ENCODE measurements at regions not wholly inside any gene's neighbourhood (a gene's known extent, or its start where the extent isn't known, plus 50 kb on each side); places are given as distances from the start of the nearest gene placed in this dataset.
"Not testable (repeated sequence)": the region's sequence is repeated elsewhere in the genome, so short reads cannot be mapped to it uniquely, and the experiment has no call there.

DNA sequence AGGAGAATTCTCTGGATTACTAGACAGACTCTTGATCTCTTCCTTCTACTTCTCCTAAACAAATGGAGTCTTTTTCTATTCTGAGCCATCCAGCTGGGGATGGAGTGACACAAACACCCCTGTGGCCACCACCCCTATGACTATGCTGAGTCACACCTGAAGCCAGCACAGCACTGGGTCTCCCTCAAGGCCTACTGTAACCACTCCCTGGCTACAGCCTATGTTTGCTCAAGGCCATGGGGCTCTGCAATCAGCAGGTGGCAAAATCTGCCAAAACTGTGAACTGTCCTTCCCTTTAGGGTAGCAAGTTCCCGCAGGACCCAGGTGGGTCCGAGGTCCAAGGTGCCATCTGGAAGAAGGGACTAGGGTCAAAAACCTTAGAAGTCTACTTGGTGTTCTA is 132.3 kb downstream of the TINAG start:
- no peak for DNase-seq

DNA sequence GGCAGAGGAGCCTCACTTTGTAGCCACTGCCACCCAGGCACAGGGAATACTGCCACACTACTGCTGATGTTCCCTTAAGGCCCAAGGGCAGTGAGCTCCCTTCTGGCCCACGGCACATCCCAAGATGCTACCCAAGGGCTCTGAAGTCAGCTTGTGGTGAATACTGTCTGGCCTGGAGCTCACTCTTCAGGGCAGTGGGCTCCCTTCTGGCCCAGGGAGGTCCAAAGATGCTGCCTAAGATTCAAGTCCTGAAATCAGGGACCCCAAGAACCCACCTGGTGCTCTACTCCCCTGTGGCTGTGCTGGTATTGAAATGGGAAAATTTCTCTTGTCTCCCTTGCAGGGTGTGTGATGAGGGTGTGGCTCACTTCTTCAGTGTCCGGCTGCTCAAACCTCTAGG is 132.8 kb downstream of the TINAG start:
- DNase-seq = no peak

DNA sequence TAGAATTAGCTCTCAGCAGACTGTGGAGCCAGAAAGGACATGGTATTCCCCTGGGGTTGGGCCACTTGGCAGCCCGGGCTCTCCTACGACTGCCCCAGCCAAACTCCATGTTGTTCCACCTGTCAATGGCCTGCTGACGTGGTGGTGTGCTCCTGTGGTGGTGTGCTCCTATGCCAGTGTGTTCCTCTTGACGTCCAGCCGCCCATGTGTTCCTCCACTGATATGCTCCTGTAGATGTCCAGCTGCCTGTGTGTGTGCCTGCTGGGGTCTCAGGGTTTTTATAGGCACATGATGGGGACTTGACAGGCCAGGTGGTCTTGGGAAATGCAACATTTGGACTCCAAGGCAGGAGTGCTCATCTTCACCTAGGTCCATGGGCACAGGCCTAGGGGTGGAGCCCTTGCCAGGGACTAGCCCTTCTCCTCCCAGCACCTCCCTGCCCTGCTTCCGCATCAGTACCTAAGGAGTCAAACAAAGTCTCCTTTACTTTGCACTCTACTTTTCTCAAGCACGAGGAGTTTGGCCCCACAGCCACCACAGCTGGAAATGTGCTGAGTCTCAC is 133.5 kb downstream of the TINAG start:
- DNase-seq = no peak

DNA sequence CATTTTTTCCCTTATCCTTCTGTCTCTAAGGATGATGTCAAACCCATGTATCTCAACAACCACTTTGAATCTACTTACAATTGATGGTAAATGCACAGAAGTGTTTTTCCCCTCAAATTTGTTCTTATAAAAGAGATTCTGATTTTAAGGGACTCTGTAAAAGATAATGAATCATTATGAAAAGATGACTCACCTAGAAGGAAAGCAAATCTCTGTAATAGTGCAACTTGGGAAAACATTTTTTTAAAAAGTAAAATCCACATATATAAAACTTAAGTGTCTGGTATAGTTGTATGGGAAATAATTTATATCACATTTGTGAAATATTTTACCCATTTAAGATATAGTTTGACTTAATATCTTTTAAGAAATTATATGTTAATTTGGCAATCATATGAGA is 137.0 kb downstream of the TINAG start:
- no peak for DNase-seq

DNA sequence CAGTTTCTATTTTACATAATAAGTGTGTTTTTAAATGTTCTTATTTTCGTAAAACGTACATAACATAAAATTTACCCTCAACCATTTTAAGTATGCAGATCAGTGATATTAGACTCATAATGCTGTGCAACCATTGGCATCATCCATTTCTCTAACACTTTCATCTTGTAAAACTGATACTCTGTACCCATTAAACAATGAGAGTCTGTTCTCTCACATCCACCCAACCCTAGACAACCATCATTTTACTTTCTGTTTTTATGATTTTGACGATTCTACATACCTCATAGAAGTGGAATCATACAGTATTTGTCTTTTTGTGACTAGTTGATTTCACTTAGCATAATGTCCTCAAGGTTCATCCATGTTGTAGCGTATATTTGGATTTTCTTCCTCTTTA is 140.4 kb downstream of the TINAG start:
- no peak for DNase-seq

DNA sequence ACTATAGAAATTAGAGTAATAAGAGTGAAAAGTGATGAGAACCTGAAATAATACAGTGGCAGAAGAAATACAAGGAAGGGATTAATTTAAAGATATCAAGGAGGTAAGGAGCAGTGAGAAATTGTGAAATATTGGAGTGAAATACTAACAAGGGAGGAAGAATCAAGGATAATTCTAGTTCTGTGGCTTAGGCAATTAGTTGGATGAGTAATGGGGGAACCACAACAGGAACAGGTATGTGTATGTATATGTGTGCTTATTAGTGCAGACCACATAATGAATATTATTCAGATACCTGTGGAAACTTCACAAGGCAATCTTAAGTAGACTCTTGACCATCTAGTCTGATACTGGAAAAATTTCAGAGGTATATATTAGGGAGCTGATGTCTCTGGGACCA is 143.3 kb downstream of the TINAG start:
- no peak for DNase-seq

DNA sequence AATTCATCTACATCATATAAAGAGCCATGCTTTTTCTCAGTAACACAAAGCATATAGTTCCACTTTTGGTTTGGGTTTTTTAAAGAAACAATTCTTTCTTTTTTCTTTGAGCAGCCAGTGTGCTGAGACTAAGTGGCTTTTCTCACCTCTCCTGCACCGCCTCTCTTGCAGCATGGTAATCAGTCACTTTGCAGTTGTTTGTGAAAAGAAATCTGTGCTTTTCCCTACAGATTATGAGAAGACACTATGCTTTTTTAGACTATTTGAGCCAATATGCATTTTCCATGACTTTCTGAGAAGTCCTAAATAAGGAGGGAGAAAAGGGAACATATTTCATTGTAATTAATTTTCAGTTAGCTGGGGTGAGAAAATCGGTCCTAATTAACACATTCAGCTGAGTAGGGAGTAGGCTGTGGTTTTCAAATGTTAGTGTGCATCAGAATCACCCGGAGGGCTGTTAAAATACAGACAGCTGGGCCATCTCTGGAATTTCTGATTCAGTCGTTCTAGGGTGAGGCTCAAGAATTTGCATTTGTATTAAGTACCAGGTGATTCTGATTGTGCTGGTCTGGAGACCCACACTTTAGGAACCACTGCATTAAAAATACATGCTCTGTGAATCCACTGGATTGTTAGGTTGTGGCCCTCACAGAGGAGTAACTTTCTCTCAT is 155.2 kb downstream of the TINAG start:
- no peak for DNase-seq

DNA sequence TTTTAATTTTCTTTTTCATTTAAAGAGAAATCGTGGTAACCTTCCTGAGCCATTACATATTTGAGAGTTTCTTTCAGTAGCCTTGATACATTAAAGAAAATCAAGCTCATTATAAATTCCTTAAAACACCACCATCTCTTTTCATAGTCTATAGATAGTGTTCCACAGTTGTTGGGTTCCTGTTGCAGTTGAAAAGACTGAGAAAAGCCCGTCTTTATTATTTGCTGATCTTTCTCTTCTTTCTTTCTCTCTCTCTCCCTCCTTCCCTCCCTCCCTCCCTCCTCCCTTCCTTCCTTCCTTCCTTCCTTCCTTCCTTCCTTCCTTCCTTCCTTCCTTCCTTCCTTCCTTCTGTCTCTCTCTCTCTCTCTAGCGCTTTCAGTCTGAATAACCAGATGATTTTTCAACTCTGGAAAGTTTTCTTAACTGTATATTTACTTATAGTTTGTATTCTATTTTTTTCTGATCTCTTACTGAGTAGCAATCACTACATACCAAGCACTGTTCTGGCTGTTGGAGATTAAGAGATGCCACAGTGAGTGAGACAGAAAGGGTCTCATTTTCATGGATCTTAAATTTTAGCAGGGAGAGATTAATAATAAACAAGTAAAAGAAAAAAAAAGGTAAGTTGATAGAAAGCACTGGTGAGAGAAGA is 157.5 kb downstream of the TINAG start:
- DNase-seq = no peak

DNA sequence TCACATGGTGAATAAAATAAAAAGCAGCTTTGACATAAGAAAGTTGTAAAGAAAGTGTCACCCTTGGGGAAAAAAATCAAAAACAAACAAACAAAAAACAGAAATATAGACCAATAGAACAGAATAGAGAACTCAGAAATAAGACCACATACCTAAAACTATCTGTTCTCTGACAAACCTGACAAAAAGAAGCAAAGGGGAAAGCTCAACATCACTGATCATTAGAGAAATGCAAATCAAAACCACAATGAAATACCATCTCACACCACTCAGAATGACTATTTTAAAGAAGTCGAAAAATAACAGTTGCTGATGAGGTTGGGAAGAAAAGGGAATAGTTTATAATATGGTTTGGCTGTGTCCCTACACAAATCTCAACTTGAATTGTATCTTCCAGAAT is 159.1 kb downstream of the TINAG start:
- DNase-seq = no peak

DNA sequence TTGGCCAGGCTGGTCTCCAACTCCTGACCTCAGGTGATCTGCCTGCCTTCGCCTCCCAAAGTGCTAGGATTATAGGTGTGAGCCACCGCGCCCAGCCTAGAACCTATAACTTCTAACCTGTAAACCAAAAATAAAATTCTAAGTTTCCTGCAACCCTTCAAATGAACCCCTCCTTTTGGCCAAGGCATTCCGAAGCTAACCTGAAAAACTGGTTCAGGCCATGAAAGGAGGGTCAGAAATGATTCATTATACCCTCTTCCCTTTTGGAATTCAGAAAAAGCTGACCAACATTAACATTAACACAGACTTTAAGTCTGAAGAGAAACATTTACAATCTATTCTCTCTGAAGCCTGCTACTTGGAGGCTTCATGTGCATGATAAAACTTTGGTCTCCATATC is 165.1 kb downstream of the TINAG start:
- DNase-seq = no peak

DNA sequence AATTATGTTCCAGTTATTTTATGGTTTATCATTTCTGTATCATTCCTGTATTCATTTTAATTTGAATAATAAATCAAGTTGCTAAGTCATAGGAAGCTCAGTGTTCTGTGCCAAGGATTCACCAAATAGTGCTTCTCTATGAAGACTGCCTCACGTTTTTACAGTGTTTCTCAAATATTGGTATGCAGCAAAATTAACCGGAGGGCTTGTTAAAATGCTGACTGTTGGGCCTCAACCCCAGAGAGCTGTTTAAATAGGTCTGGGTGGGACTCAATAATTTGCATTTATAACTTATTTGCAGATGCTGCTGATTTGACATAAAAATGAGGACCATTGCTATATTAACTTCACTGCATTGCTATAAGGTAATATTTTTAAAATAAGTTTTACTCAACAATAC is 166.7 kb downstream of the TINAG start:
- no peak for DNase-seq

DNA sequence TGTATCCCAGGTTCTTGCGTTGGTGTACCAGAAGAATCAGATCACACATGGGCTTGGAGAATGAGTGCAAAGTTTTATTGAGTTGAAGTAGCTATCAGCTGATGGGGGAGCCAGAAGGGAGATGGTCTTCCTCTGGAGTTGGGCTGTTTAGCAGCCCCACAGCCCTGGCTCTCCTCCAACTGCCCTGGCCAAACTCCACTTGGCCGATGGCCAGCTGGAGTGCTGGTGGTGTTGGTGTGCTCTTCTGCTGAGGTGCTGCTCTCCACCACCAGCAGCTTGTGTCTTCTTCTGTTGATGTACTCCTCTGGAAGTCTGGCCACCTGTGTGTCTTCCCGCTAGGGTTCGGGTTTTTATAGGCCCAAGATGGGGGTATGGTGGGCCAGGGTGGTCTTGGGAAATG is 172.8 kb downstream of the TINAG start:
- no peak for DNase-seq

DNA sequence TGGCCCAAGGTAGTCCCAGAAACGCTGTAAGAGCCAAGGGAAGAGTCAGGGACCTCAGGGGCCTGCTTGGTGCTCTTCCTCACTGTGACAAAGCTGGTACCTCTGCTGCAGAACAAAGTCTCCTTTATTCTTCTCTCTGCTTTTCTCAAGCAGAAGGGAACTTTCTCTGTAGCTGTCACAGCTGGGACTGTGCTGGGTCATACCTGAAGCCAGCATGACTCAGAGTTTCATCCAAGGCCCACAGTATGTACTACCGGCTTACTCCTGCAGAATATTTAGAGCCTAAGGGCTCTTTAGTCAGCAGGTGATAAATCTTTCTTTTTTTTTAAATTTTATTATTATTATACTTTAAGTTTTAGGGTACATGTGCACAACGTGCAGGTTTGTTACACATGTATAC is 183.2 kb downstream of the TINAG start:
- no peak for DNase-seq

DNA sequence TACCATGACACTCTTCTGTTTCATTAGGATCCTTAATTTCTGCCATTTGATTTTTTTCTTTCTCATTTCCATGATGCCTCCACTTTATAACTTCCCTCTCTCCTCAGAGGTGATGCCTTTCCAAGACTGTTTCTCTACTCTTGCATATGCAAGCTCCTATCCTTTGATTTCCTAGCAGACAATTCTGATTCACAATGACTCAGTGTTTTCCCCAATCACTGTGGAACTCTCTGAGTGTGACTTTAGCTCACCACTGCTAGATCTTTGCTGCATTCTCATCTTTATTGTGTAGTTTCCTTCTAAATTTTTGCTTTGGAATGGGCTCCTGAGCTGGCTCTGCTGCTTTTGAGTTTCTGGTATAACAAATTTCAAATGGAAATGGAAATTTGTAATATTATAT is 184.9 kb downstream of the TINAG start:
- DNase-seq = no peak

DNA sequence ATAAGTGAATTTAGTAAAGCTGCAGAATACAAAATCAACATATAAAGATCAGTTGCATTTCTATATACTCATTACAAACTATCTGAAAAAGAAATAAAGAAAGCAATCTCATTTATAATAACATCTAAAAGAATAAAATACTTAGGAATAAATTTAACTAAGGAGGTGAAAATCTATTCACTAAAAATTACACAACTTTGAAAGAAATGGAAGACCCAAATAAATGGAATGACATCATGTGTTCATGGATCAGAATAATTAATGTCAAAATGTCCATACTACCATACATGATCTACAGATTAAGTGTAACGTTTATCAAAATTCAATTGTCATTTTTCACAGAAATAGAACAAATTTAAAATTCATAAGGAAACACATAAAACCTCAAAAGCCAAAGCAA is 194.9 kb downstream of the TINAG start:
- DNase-seq = no peak

DNA sequence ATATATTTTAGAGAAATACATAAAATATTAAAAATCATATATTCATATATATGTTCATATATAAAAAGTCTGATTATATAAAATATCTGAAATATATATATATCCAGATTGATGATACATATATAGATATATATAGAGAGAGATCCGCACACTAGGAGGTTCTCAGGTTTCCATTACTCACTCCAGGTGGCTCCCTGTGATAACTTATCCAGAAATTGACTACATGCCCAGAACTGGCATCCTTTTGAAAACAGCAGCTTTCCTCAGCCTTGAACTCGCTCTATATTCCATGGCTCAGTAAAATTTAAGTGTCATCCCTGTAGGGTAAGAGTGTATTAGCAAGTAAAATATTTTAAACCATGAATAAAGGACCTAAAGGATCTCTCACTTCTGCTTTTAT is 206.8 kb downstream of the TINAG start:
- no peak for DNase-seq

DNA sequence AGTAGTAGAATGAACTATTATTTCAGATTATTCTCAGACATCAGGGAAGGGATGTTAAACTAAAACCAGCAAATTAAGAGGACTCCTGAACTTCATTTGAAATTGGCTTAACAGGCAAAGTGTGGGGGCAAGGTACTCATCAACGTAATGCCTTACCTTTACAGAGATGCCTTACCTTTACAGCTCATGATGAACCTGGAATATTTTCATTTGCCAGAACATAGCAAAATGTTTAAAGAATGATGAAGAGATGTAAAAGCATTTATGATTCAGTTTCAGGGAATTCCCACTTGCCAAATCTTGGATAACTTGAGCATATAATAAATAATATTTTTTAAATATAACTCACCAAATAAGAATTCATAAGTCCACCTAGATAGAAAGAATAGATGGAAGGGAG is 207.5 kb downstream of the TINAG start:
- no peak for DNase-seq

DNA sequence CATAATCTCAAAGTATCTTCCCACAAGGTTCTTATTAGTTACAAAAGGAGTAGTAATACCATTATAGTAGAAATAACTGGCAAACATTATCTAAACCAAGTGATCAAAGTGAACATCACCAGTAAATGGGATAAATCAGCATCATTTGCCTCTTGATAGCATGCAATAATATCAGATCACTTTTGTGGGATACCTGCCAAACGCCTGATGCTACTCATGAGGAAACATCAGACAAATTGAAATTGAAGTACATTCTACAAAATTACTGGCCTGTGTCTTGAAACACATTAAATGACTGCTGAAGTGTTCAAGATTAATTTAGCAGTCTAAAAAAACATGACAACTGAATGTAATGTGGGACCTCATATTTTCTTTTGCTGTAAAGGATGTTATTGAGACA is 208.1 kb downstream of the TINAG start:
- DNase-seq = no peak

DNA sequence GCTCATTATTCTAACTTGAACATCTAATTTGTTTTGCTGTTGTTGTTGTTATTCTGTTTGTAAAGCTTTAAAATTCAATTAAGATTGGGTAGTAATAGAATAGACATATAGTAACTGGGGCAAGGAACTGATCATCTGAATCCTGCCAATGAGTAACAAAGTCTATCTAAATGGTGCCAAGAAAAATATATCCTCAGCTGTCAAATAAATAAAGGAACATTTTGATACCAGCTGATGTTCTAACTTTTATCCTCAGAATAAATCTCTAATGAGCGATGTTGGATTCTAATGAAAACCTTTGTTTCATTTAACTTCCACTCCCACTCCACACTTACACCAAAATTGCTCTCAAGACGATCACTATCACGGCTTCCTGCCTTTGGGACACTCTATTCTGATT is 210.9 kb downstream of the TINAG start:
- no peak for DNase-seq

DNA sequence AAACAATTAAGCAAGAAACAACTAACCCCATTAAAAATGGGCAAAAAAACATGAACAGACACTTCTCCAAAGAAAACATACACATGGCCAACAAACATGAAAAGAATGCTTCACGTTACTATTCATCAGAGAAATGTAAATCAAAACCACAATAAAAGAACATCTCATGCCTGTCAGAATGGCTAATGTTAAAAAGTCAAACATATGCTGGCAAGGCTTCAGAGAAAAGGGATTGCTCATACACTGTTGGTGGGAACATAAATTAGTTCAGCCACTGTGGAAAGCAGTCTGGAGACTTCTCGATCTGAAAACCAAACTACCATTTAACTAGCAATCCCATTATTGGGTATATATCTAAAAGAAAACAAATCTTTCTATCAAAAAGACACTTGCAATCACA is 217.5 kb downstream of the TINAG start:
- DNase-seq = no peak

DNA sequence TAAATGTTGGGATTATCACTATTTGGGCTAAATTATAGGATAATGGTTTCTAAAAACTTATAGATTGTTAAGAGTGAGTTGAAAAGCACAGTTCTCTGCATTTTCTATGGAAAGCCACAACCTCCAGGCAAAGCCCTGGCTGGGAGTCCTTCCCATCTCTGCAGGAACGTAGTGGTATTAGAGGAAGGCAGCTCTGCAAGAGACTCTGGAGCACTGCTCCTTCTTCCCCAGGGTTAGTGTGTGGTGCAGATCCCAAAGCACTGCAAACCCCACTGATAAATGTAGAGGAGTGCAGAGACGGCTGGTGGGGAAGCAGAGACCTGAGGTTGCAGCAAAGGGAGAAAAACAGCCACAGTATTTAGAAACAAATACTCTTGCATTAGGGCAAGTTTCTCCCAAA is 225.3 kb downstream of the TINAG start:
- DNase-seq = no peak

DNA sequence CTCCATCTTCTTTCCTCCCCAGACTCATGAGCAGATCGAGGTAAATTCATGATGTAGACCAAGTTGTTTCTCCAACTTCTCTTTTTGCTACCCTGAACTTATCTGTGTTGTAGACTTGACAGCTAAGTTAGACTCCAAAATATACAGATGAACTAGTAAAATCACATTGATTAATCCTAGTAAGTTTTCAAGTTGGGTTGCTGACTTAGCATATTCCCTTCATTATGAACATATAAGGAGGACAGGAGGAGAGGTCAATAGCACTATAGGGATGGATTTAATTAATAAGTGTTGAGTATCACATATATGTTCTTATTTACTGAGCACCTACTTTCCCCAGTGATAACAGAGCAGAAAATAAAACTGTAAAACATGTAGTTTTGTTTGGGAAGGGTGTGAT is 227.3 kb downstream of the TINAG start:
- no peak for DNase-seq

DNA sequence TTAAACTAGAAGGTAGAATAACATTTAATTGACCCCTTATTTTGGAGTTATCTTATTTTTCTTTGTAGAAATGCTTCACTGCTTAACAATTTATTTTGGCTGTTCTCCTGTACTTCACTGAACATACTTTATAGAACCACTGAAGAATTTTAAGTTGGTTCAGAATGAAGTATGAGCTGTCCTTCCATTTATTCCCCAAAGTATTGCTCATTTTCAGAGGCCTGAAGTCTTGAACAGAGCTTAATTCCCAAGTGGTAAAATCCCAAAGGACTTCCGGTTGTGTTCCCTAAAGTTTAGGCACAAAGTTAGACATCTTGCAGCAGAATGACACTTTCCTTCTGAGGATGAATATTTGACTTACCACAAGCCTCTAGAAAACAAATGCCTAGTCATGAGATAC is 233.3 kb downstream of the TINAG start:
- no peak for DNase-seq

DNA sequence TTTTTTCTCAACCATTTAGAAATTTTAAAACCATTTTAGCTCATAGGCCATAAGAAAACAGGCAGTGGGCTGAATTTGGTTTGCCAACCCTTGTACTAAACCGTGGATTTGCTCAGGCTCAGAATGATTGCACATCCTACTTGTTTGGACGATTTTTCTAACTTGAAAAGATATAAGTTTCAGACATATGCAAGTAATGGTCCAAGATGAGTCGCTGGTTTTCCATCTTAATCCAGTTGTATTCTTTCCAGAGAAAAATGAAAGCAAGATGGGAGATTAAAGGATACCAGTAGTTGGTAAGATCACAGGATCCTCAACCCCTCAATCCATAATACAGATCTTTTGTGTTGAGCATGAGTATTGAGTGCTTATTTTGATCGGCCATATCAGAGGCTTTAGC is 250.9 kb downstream of the TINAG start:
- DNase-seq = no peak

DNA sequence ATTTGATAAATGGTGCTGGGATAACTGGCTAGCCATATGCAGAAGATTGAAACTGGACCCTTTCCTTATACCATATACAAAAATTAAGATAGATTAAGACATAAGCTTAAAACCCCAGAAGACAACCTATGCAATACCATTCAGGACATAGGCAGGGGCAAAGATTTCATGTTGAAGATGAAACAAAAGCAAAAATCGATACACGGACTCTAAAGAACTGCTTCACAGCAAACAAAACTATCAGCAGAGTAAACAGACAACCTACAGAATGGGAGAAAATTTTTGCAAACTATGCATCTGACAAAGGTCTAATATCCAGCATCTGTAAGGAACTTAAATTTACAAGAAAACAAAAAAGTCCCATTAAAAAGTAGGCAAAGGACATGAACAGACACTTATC is 255.9 kb downstream of the TINAG start:
- DNase-seq = not testable (repeated sequence)
